K562 (cell line): ENCODE measurements at regions not wholly inside any gene's neighbourhood (a gene's known extent, or its start where the extent isn't known, plus 50 kb on each side); places are given as distances from the start of the nearest gene placed in this dataset.

Experiments
- ATAC-seq: fragments of 200-7000 bp; cut with Tn5 transposase; 3 replicates; pipeline ENCODE4 v1.9.1; 2020; ENCODE audit warnings: moderate library complexity
- BruUV-seq: library from RNA; stranded (reverse); fragments of 400-500 nt; replicated peaks from 2 replicates; lab custom pipeline; 2021; lab: Mats Ljungman, UMichigan
- CTCF ChIA-PET: fragments of 300-600 bp; formaldehyde crosslinking; extraction: SDS; loops from one replicate; lab custom pipeline; 2021; ENCODE audit warnings: low intra/inter-chr PET ratio; lab: Yijun Ruan, JAX
- POLR2A ChIA-PET: fragments of 300-600, 350-650 bp; sonication (Branson Sonifier 250); formaldehyde crosslinking; extraction: SDS; loops from one replicate; lab custom pipeline; 2021; ENCODE audit warnings: antibody characterized with exemption, inconsistent platforms; lab: Yijun Ruan, JAX
- DNase-seq, 4 experiments: peaks; one replicate each; pipeline versions ENCODE4 v3.0.0 to v3.0.0-alpha.2; 2011 to 2018; ENCODE audit warnings: low spot score in 3 of 4, mixed read lengths in 3 of 4; ENCODE audit errors: extremely low read depth in 1 of 4
- FAIRE-seq: peaks from 2 replicates; lab custom pipeline; 2011; peaks lifted over from hg19 to GRCh38; lab: Jason Lieb, UNC
- H2AFZ ChIP-seq: 2 replicates; pipeline ENCODE4 v1.6.0; 2011; ENCODE audit warnings: low read depth, low read length, control low read depth, inconsistent platforms
- H3K27ac ChIP-seq: fragments of 200-600 bp; 3 replicates; pipeline ENCODE4 v1.8.0; 2011; ENCODE audit warnings: low read depth, mild to moderate bottlenecking, control low read depth, inconsistent platforms, low read length, moderate library complexity, mixed read lengths; ENCODE audit errors: extremely low read depth
- H3K27me3 ChIP-seq, 2 experiments: fragments of 300-600 bp in 1 of 2; 2 replicates in 1 of 2; 3 replicates in 1 of 2; pipeline versions ENCODE4 v1.6.0 to v1.8.0; 2011; ENCODE audit warnings: inconsistent platforms in 2 of 2, low read length in 2 of 2, mild to moderate bottlenecking in 1 of 2, mixed read lengths in 1 of 2, moderate library complexity in 1 of 2; ENCODE audit not compliant: control insufficient read depth in 2 of 2, insufficient read depth in 2 of 2
- H3K36me3 ChIP-seq: fragments of 300-600 bp; 3 replicates; pipeline ENCODE4 v1.8.0; 2011; ENCODE audit warnings: mild to moderate bottlenecking, low read length, inconsistent platforms; ENCODE audit not compliant: control insufficient read depth, insufficient read depth
- H3K4me1 ChIP-seq, 2 experiments: fragments of 200-600 bp in 1 of 2; replicated peaks in 1 of 2; 2 replicates in 1 of 2; 3 replicates in 1 of 2; pipeline versions ENCODE4 v1.5.1 to v1.8.0; 2011; ENCODE audit warnings: inconsistent platforms in 2 of 2, low read length in 2 of 2, mild to moderate bottlenecking in 1 of 2, mixed read lengths in 1 of 2, moderate library complexity in 1 of 2; ENCODE audit not compliant: control insufficient read depth in 2 of 2, insufficient read depth in 2 of 2
- H3K4me2 ChIP-seq: 2 replicates; pipeline ENCODE4 v1.6.1; 2011; ENCODE audit warnings: low read length, control low read depth, inconsistent platforms, mixed read lengths; ENCODE audit not compliant: insufficient read depth
- H3K4me3 ChIP-seq: fragments of 200-600 bp; sonication (generic), shearing (Covaris generic); 2 replicates; pipeline ENCODE4 v1.5.1; 2016; ENCODE audit warnings: control low read depth, inconsistent platforms
- H3K79me2 ChIP-seq: fragments of 200-600 bp; 3 replicates; pipeline ENCODE4 v1.8.0; 2011; ENCODE audit warnings: low read length, inconsistent platforms; ENCODE audit not compliant: control insufficient read depth, insufficient read depth
- H3K9ac ChIP-seq, 2 experiments: 2 replicates each; pipeline versions ENCODE4 v1.6.0 to v1.6.1; 2011; ENCODE audit warnings: low read depth in 2 of 2, low read length in 2 of 2, control low read depth in 1 of 2, inconsistent platforms in 1 of 2, mild to moderate bottlenecking in 1 of 2, mixed read lengths in 1 of 2; ENCODE audit not compliant: insufficient read depth in 1 of 2
- H3K9me1 ChIP-seq: one replicate; pipeline ENCODE4 v1.6.0; 2011; ENCODE audit warnings: inconsistent platforms, mild to moderate bottlenecking, low read length, moderate library complexity; ENCODE audit not compliant: control insufficient read depth, insufficient read depth
- H3K9me3 ChIP-seq: replicated peaks from 2 replicates; pipeline ENCODE4 v1.5.1; 2011; ENCODE audit warnings: low read depth, low read length, inconsistent platforms; ENCODE audit not compliant: control insufficient read depth, insufficient read depth
- H4K20me1 ChIP-seq: replicated peaks from 2 replicates; pipeline ENCODE4 v1.6.1; 2011; ENCODE audit warnings: low read length, inconsistent platforms, mixed read lengths; ENCODE audit not compliant: control insufficient read depth, insufficient read depth
- CXXC5 ChIP-seq: fragments of 250-450 bp; sonication (Bioruptor Pico); IDR thresholded peaks from 2 replicates; pipeline ENCODE4 v1.8.0; 2022; ENCODE audit warnings: inconsistent platforms, mild to moderate bottlenecking, moderate library complexity
- DMBX1 ChIP-seq: fragments of 250-450 bp; sonication (Bioruptor Pico); IDR thresholded peaks from 2 replicates; pipeline ENCODE4 v1.8.0; 2022; ENCODE audit warnings: inconsistent platforms, mild to moderate bottlenecking, moderate library complexity, borderline replicate concordance
- EP300 ChIP-seq: IDR thresholded peaks from 2 replicates; pipeline ENCODE4 v1.6.1; 2012; ENCODE audit warnings: low read length, improper control_type of control experiment
- ESRRB ChIP-seq: fragments of 250-450 bp; sonication (Bioruptor Pico); IDR thresholded peaks from 2 replicates; pipeline ENCODE4 v1.5.0; 2020; ENCODE audit warnings: mild to moderate bottlenecking, moderate library complexity, borderline replicate concordance
- FOXP1 ChIP-seq: sonication (generic); formaldehyde crosslinking; IDR thresholded peaks from 2 replicates; pipeline ENCODE4 v1.8.0; 2022; ENCODE audit warnings: mild to moderate bottlenecking, missing genetic modification reagents
- HDAC1 ChIP-seq, 2 experiments: fragments of 450-650 bp; IDR thresholded peaks; 2 replicates each; pipeline ENCODE4 v1.6.1; 2016 to 2017; ENCODE audit warnings: inconsistent platforms in 1 of 2, mild to moderate bottlenecking in 1 of 2, moderate library complexity in 1 of 2
- HNRNPLL ChIP-seq: fragments of 200-400 bp; formaldehyde crosslinking; IDR thresholded peaks from 2 replicates; pipeline ENCODE4 v1.6.1; 2017; ENCODE audit warnings: low read length, low read depth, mild to moderate bottlenecking; ENCODE audit not compliant: poor library complexity, severe bottlenecking
- NR2C1 ChIP-seq, 2 experiments: fragments of 450-650 bp; IDR thresholded peaks; 2 replicates each; pipeline ENCODE4 v1.6.1; 2017; ENCODE audit warnings: mild to moderate bottlenecking in 2 of 2, antibody characterized with exemption in 1 of 2, inconsistent platforms in 1 of 2, missing compliant biosample characterization in 1 of 2, missing genetic modification characterization in 1 of 2
- RBM14 ChIP-seq: fragments of 200-400 bp; formaldehyde crosslinking; IDR thresholded peaks from 2 replicates; pipeline ENCODE4 v1.6.1; 2018; ENCODE audit warnings: low read depth, mild to moderate bottlenecking, low read length, moderate library complexity, borderline replicate concordance; ENCODE audit not compliant: insufficient read depth
- ZNF444 ChIP-seq: fragments of 250-450 bp; sonication (Bioruptor Pico); IDR thresholded peaks from 2 replicates; pipeline ENCODE4 v1.4.0; 2020; ENCODE audit warnings: mild to moderate bottlenecking, moderate library complexity
- WGBS: fragments of 100-300 bp; shearing (Covaris generic); methylation state at CpG from one replicate; pipeline ENCODE4 v1.1.6; 2016; ENCODE audit warnings: low coverage, mixed read lengths; ENCODE audit not compliant: insufficient coverage; ENCODE audit errors: missing lambda C conversion rate; 5-methylcytosine and 5-hydroxymethylcytosine counted together
- in situ Hi-C: fragments of 300-500 bp; cut with MboI; formaldehyde crosslinking; loops from 4 replicates; pipeline ENCODE4 v1.15.0; 2018; ENCODE audit warnings: inconsistent platforms, mixed read lengths
- intact Hi-C: fragments of 100-400 bp; cut with micrococcal nuclease; formaldehyde crosslinking; loops from 2 replicates; pipeline ENCODE4 v1.14.2; 2022
- TF ChIP-seq, protein P1 (sequence below): fragments of 450-650 bp; IDR thresholded peaks from 2 replicates; pipeline ENCODE4 v1.7.0; 2016; ENCODE audit warnings: borderline replicate concordance
- TF ChIP-seq, protein P2 (sequence below): fragments of 250-450 bp; sonication (Bioruptor Pico); IDR thresholded peaks from 2 replicates; pipeline ENCODE4 v1.4.0; 2020; ENCODE audit warnings: mild to moderate bottlenecking, moderate library complexity
- TF ChIP-seq, protein P3 (sequence below): fragments of 450-650 bp; IDR thresholded peaks from 2 replicates; pipeline ENCODE4 v1.6.1; 2018; ENCODE audit not compliant: partially characterized antibody

DNA sequence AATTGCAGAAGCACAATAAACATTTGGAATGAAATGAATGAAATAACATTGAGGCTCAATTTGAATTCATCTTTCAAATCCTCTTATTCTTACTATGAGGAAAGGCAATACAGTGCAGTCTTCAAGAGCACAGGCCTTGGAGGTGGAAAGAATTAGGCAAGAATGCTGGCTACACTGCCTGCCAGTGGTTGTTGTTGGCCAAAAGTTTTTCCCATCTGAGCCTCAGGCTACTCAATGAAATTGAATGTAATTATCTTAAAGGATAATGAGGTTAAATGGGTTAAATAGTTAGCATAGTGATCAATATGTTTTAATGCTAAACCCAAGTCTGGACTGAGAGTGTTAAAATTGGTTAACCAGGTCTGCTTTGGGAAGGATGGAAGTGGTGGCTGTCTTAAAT lies 140.9 kb downstream of the MBL2 start (continued):
- TF ChIP-seq, protein P1, sequence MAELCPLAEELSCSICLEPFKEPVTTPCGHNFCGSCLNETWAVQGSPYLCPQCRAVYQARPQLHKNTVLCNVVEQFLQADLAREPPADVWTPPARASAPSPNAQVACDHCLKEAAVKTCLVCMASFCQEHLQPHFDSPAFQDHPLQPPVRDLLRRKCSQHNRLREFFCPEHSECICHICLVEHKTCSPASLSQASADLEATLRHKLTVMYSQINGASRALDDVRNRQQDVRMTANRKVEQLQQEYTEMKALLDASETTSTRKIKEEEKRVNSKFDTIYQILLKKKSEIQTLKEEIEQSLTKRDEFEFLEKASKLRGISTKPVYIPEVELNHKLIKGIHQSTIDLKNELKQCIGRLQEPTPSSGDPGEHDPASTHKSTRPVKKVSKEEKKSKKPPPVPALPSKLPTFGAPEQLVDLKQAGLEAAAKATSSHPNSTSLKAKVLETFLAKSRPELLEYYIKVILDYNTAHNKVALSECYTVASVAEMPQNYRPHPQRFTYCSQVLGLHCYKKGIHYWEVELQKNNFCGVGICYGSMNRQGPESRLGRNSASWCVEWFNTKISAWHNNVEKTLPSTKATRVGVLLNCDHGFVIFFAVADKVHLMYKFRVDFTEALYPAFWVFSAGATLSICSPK, result no peak
- no peak for TF ChIP-seq ZNF444 (CRISPR knock-in tag)

DNA sequence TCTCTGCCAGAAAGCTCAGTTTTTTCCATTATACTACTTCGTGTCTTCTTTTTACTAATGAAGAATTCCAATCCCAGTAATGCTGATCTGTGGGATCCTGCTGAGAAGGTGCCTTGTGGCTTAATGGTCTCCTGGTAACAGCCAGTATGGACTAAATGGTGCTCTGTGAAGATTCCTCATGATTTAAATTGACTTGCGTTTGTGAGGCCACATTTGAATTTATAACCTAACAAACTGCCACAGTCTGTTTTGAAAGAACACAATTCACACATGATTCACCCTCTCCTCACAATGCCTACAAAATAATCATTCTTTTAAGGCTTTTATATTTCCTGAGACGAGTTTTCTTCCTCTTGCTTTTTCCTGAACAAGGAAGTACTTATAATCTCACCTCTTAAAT lies 140.0 kb downstream of the MBL2 start:
- no peak overlapping the region for H2AFZ ChIP-seq
- H3K4me2 ChIP-seq, result no peak overlapping the region
- H3K9ac ChIP-seq, result no peak overlapping the region
- 0 out of 2 replicates have a peak, but pooled peaks cover 3% of the 10 kb centered on the region for H3K9me3 ChIP-seq
- BruUV-seq, result no TSS peak
- DNase-seq (no peak), FAIRE-seq (no peak), ATAC-seq (no peak)
- no peaks in the 10 kb centered on the region for H3K36me3 ChIP-seq
- no peaks in the 10 kb centered on the region for H3K4me1 ChIP-seq
- H3K27me3 ChIP-seq, result no peaks in the 10 kb centered on the region
- no peaks in the 10 kb centered on the region for H3K79me2 ChIP-seq
- ChIA-PET POLR2A (no interaction called here), CTCF (no interaction called here)
- intact Hi-C loops, result no loop called here
- no peak overlapping the region for H3K27ac ChIP-seq
- in situ Hi-C loops, result no loop called here
- no peaks in the 10 kb centered on the region for H3K9me1 ChIP-seq
- H4K20me1 ChIP-seq, result no peaks in the 10 kb centered on the region
- WGBS, result 2% methylated on average over 3 of the region's 3 CpGs
- no peak overlapping the region for H3K4me3 ChIP-seq
- TF ChIP-seq FOXP1 (CRISPR knock-in tag) (no peak), HNRNPLL (no peak), DMBX1 (no peak), HDAC1 (IDR thresholded peaks at IDR 0.05) (no peak), EP300 (no peak), ESRRB (CRISPR knock-in tag) (no peak), RBM14 (no peak), NR2C1 (IDR thresholded peaks at IDR 0.05) (no peak), NR2C1 (tag; IDR thresholded peaks at IDR 0.05) (no peak), CXXC5 (CRISPR knock-in tag) (no peak)
- TF ChIP-seq, protein P2, sequence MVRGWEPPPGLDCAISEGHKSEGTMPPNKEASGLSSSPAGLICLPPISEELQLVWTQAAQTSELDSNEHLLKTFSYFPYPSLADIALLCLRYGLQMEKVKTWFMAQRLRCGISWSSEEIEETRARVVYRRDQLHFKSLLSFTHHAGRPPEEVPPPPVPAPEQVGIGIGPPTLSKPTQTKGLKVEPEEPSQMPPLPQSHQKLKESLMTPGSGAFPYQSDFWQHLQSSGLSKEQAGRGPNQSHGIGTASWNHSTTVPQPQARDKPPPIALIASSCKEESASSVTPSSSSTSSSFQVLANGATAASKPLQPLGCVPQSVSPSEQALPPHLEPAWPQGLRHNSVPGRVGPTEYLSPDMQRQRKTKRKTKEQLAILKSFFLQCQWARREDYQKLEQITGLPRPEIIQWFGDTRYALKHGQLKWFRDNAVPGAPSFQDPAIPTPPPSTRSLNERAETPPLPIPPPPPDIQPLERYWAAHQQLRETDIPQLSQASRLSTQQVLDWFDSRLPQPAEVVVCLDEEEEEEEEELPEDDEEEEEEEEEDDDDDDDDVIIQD, result no peak
- TF ChIP-seq, protein P3, sequence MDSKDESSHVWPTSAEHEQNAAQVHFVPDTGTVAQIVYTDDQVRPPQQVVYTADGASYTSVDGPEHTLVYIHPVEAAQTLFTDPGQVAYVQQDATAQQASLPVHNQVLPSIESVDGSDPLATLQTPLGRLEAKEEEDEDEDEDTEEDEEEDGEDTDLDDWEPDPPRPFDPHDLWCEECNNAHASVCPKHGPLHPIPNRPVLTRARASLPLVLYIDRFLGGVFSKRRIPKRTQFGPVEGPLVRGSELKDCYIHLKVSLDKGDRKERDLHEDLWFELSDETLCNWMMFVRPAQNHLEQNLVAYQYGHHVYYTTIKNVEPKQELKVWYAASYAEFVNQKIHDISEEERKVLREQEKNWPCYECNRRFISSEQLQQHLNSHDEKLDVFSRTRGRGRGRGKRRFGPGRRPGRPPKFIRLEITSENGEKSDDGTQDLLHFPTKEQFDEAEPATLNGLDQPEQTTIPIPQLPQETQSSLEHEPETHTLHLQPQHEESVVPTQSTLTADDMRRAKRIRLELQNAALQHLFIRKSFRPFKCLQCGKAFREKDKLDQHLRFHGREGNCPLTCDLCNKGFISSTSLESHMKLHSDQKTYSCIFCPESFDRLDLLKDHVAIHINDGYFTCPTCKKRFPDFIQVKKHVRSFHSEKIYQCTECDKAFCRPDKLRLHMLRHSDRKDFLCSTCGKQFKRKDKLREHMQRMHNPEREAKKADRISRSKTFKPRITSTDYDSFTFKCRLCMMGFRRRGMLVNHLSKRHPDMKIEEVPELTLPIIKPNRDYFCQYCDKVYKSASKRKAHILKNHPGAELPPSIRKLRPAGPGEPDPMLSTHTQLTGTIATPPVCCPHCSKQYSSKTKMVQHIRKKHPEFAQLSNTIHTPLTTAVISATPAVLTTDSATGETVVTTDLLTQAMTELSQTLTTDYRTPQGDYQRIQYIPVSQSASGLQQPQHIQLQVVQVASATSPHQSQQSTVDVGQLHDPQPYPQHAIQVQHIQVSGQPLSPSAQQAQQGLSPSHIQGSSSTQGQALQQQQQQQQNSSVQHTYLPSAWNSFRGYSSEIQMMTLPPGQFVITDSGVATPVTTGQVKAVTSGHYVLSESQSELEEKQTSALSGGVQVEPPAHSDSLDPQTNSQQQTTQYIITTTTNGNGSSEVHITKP, result no peak
